DND-41 (cell line): ENCODE measurements at regions not wholly inside any gene's neighbourhood (a gene's known extent, or its start where the extent isn't known, plus 50 kb on each side); places are given as distances from the start of the nearest gene placed in this dataset.

Experiments
- ATAC-seq: fragments of 200-7000 bp; cut with Tn5 transposase; 3 replicates; pipeline ENCODE4 v1.9.1; 2021; ENCODE audit warnings: low read depth; ENCODE audit not compliant: insufficient read depth
- DNase-seq: peaks from one replicate; pipeline ENCODE4 v3.0.0-alpha.2; 2020
- H2AFZ ChIP-seq: 2 replicates; pipeline ENCODE4 v1.6.0; 2012; ENCODE audit warnings: low read depth, low read length
- H3K27ac ChIP-seq: 2 replicates; pipeline ENCODE4 v1.5.1; 2012; ENCODE audit warnings: low read length, inconsistent platforms
- H3K27me3 ChIP-seq: fragments of 200-600 bp; sonication (generic); 2 replicates; pipeline ENCODE4 v1.6.0; 2012; ENCODE audit warnings: low read length, mild to moderate bottlenecking, inconsistent platforms; ENCODE audit not compliant: insufficient read depth, poor library complexity
- H3K36me3 ChIP-seq: 2 replicates; pipeline ENCODE4 v1.5.1; 2012; ENCODE audit warnings: low read length, inconsistent platforms; ENCODE audit not compliant: insufficient read depth
- H3K4me1 ChIP-seq: 2 replicates; pipeline ENCODE4 v1.5.1; 2012; ENCODE audit warnings: mild to moderate bottlenecking, low read length; ENCODE audit not compliant: insufficient read depth
- H3K4me2 ChIP-seq: 2 replicates; pipeline ENCODE4 v1.6.0; 2012; ENCODE audit warnings: mild to moderate bottlenecking, moderate library complexity, low read length, inconsistent platforms; ENCODE audit not compliant: insufficient read depth
- H3K4me3 ChIP-seq, 2 experiments: fragments of 200-600 bp in 1 of 2; shearing (Covaris generic) in 1 of 2; 2 replicates each; pipeline ENCODE4 v1.5.1; 2012 to 2016; ENCODE audit warnings: inconsistent platforms in 2 of 2, low read length in 2 of 2, mild to moderate bottlenecking in 2 of 2, low read depth in 1 of 2, moderate library complexity in 1 of 2
- H3K79me2 ChIP-seq: 2 replicates; pipeline ENCODE4 v1.6.0; 2012; ENCODE audit warnings: low read length, inconsistent platforms; ENCODE audit not compliant: insufficient read depth
- H3K9ac ChIP-seq: 2 replicates; pipeline ENCODE4 v1.6.0; 2012; ENCODE audit warnings: low read depth, mild to moderate bottlenecking, inconsistent platforms, low read length, moderate library complexity
- H3K9me3 ChIP-seq: 2 replicates; pipeline ENCODE4 v1.5.1; 2012; ENCODE audit warnings: low read length, moderate library complexity, mild to moderate bottlenecking, inconsistent platforms; ENCODE audit not compliant: insufficient read depth, severe bottlenecking
- H4K20me1 ChIP-seq: 2 replicates; pipeline ENCODE4 v1.6.0; 2012; ENCODE audit warnings: low read length; ENCODE audit not compliant: insufficient read depth
- EZH2 ChIP-seq: IDR thresholded peaks from 3 replicates; pipeline ENCODE4 v1.6.1; 2012; ENCODE audit warnings: borderline replicate concordance, low read depth, mild to moderate bottlenecking, moderate library complexity, low read length, inconsistent platforms; ENCODE audit not compliant: severe bottlenecking
- TF ChIP-seq, protein P1 (sequence below): IDR thresholded peaks from 2 replicates; pipeline ENCODE4 v1.5.1; 2012; ENCODE audit warnings: borderline replicate concordance, low read length, moderate library complexity, mild to moderate bottlenecking; ENCODE audit not compliant: poor library complexity, severe bottlenecking; ENCODE audit errors: extremely low read depth

DNA sequence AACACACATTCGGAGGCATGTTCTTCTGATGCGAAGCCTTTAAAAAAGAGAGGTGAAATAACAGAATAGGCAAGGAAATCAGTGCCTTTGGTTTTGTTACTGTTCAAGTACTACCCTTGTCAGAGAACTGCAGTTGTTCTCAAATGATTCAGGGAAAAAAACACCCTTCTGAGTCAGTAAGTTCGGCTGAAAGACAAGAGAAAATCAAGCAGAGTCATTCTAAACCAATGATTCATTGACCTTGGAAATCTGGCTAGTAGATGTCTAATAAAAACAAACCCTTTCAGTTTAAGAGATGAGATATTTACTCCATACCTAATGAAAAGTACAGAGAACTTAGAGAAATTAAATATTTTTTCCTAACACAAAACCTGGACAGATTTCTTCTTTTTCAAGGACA lies 72.7 kb upstream of the ABI3BP start:
- Histone ChIP-seq H3K4me3 (no peak overlapping the region), H3K27me3 (no peaks in the 10 kb centered on the region), H3K4me2 (no peak overlapping the region), H3K79me2 (no peaks in the 10 kb centered on the region), H3K36me3 (no peaks in the 10 kb centered on the region), H4K20me1 (no peaks in the 10 kb centered on the region), H3K9me3 (no peaks in the 10 kb centered on the region), H3K27ac (no peak overlapping the region), H3K4me1 (no peaks in the 10 kb centered on the region), H3K9ac (no peak overlapping the region), H2AFZ (no peak overlapping the region)
- no peak for DNase-seq
- ATAC-seq, result no peak
- TF ChIP-seq, protein P1, sequence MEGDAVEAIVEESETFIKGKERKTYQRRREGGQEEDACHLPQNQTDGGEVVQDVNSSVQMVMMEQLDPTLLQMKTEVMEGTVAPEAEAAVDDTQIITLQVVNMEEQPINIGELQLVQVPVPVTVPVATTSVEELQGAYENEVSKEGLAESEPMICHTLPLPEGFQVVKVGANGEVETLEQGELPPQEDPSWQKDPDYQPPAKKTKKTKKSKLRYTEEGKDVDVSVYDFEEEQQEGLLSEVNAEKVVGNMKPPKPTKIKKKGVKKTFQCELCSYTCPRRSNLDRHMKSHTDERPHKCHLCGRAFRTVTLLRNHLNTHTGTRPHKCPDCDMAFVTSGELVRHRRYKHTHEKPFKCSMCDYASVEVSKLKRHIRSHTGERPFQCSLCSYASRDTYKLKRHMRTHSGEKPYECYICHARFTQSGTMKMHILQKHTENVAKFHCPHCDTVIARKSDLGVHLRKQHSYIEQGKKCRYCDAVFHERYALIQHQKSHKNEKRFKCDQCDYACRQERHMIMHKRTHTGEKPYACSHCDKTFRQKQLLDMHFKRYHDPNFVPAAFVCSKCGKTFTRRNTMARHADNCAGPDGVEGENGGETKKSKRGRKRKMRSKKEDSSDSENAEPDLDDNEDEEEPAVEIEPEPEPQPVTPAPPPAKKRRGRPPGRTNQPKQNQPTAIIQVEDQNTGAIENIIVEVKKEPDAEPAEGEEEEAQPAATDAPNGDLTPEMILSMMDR, result no peak
- TF ChIP-seq EZH2, result no peak

DNA sequence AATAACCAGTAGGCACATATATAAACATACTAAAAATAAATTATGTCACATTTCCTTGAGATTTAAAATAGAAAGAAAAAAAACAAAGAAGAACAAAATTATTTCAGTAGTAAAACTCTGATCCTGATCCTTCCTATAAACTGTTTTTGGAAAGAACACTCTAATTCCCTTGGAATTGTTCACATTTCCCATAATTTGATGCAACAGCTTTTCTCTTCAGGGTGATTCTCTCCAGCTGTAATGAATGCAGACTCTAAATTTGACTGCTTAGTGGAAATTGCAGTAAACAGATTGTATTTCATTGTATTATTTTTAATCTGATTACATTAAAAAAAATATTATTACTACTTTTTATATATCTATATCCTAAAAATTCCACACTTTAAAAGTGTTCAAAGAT lies 70.2 kb upstream of the ABI3BP start:
- H3K36me3 ChIP-seq, result no peaks in the 10 kb centered on the region
- H2AFZ ChIP-seq, result no peak overlapping the region
- TF ChIP-seq EZH2, result no peak
- TF ChIP-seq, protein P1, result no peak
- ATAC-seq (no peak), DNase-seq (no peak)
- no peaks in the 10 kb centered on the region for H3K4me1 ChIP-seq
- H3K9me3 ChIP-seq, result no peaks in the 10 kb centered on the region
- H3K27ac ChIP-seq, result no peak overlapping the region
- no peak overlapping the region for H3K4me3 ChIP-seq
- H3K79me2 ChIP-seq, result no peaks in the 10 kb centered on the region
- no peaks in the 10 kb centered on the region for H4K20me1 ChIP-seq
- no peaks in the 10 kb centered on the region for H3K27me3 ChIP-seq
- no peak overlapping the region for H3K4me2 ChIP-seq
- no peak overlapping the region for H3K9ac ChIP-seq

DNA sequence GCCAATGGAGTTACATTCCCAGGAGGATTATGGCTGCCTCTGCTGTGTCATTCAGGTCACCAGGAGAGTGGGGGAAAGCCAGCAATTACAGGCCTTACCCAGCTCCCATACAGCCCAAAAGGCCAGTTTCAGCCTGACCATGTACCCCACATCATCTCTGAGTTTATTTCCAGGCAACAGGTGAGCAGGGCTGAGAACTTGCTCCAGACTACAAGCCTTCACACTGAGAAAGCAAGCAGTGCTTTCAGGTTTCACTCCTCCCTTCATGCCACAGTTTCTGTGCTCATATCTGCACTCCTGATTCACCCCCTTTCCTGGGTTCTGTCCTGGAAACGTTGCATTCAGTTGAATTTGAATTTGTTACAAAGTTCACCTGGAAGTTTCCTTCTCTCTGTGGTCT lies 68.1 kb upstream of the ABI3BP start:
- ATAC-seq (no peak), DNase-seq (no peak)
- no peaks in the 10 kb centered on the region for H3K36me3 ChIP-seq
- no peak overlapping the region for H2AFZ ChIP-seq
- no peak overlapping the region for H3K4me3 ChIP-seq
- no peaks in the 10 kb centered on the region for H3K9me3 ChIP-seq
- no peak for TF ChIP-seq EZH2
- TF ChIP-seq, protein P1, result no peak
- no peaks in the 10 kb centered on the region for H3K27me3 ChIP-seq
- H3K79me2 ChIP-seq, result no peaks in the 10 kb centered on the region
- no peaks in the 10 kb centered on the region for H3K4me1 ChIP-seq
- no peak overlapping the region for H3K27ac ChIP-seq
- H3K4me2 ChIP-seq, result no peak overlapping the region
- no peak overlapping the region for H3K9ac ChIP-seq
- no peaks in the 10 kb centered on the region for H4K20me1 ChIP-seq

DNA sequence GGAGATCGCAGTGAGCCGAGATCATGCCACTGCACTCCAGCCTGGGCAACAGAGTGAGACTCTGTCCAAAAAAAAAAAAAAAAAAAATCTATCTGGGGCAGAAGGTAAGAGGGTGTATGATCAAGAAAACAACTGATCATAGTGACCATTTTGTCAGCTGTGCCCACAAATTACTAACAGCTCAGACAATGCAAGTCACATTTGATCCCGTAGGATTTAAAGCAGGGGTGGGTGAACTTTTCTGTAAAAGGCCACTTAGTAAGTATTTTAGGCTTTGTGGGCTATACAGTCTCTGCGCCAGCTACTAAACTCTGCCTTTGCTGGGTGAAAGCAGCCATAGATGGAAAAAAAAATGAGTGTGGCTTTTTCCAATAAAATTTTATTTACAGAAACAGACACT lies 57.6 kb upstream of the ABI3BP start:
- Histone ChIP-seq H3K27me3 (no peaks in the 10 kb centered on the region), H3K4me3 (no peak overlapping the region), H2AFZ (no peak overlapping the region), H3K27ac (no peak overlapping the region), H3K4me1 (no peaks in the 10 kb centered on the region), H3K79me2 (no peaks in the 10 kb centered on the region), H3K9ac (no peak overlapping the region), H3K9me3 (no peaks in the 10 kb centered on the region), H3K4me2 (no peak overlapping the region), H3K36me3 (no peaks in the 10 kb centered on the region), H4K20me1 (no peaks in the 10 kb centered on the region)
- no peak for DNase-seq
- ATAC-seq, result no peak
- TF ChIP-seq, protein P1, result no peak
- no peak for TF ChIP-seq EZH2
